EL (cell line): ENCODE measurements at regions not wholly inside any gene's neighbourhood (a gene's known extent, or its start where the extent isn't known, plus 50 kb on each side); places are given as distances from the start of the nearest gene placed in this dataset.

Source experiments
- DNase-seq: peaks from one replicate; pipeline ENCODE4 v3.0.0-alpha.2; 2016

DNA sequence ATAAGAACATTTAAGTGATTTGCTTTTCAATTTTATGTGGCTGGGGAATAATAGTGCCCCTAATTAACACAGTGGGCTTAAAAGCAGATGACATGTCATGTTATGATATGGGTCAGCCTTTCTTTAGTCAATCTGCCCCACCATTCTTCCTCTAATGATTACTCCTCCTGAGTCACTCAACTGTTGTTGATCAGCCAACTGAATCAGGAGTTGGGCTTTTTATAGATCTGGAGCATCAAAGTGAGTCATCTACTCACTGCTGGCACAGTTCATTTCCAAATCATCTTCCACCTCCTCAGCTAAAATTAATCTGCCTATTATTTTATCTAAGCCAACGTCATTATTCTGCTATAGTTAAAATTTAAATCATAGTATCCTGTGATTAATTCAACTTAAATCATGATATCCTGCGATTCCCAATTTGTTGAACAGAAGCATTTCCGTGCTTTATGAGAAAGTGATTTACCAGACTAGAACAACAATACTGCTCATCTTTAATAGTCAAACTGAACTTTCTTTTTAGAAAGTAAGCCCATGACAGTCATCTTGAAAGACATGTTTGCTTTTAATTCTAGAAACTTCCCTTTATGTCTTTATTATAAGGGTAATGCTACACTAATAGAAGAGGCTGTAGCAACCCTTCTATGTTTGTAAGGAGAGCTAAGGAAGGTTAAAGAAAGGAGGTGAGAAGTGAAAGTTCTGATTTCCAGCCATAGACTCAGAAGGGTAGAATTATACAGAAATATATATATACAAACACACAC lies 551.4 kb downstream of the TBC1D4 start:
- DNase-seq, result peak; percentile 80

- DNase-seq, result peak; percentile 12
These were observed 552.5 kb downstream of the TBC1D4 start for GRCh38 chr13:74929436-74929835.

GRCh38 chr13:74927823-74928222 lies 554.1 kb downstream of the TBC1D4 start:
- no peak for DNase-seq

- DNase-seq, result no peak
These were observed 559.0 kb downstream of the TBC1D4 start for GRCh38 chr13:74922963-74923362.

- DNase-seq, result no peak
These were observed 560.6 kb downstream of the TBC1D4 start for GRCh38 chr13:74921326-74921725.

GRCh38 chr13:74920920-74921319 lies 561.0 kb downstream of the TBC1D4 start:
- DNase-seq, result peak; percentile 24

- no peak for DNase-seq
These were observed 561.6 kb downstream of the TBC1D4 start for GRCh38 chr13:74920361-74920760.

GRCh38 chr13:74919914-74920313 lies 562.1 kb downstream of the TBC1D4 start:
- DNase-seq, result no peak

- no peak for DNase-seq
These were observed 569.1 kb downstream of the TBC1D4 start for GRCh38 chr13:74912898-74913297.

GRCh38 chr13:74910415-74910814 lies 571.6 kb downstream of the TBC1D4 start:
- DNase-seq, result no peak

GRCh38 chr13:74907788-74908187 lies 574.2 kb downstream of the TBC1D4 start:
- DNase-seq, result no peak

DNA sequence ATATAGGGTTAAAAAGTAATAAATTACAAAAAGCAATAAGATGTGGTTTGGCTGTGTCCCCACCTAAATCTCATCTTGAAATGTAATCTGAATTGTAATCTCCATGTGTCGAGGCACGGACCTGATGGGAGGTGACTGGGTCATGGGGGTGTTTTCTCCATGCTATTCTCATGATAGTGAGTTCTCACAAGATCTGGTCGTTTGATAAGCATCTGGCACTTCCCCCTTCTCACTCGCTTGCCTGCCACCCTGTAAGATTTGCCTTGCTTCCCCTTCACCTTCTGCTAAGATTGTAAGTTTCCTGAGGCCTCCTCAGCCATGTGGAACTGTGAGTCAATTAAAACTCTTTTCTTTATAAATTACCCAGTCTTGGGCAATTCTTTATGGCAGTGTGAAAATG lies 577.4 kb downstream of the TBC1D4 start:
- no peak for DNase-seq

GRCh38 chr13:74895042-74895796 lies 586.8 kb downstream of the TBC1D4 start:
- DNase-seq, result no peak

DNA sequence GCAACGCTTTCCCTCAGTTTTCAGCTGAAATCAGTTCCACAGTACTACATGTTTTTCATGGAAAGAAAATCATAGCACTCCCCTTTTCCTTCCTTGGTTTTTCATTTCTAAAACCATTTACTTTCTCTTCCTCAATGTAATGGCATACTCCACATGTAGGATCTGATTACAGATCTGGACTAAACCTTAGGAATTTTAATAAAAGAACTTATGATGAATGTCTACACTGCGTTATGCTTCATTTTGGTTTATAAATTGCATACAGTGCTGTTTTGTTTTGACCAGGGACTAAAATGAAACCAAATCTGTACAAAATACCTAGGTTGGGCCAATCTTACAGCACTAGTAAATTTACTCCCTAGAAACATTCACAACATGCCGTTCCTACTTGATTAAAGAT lies 589.9 kb downstream of the TBC1D4 start:
- no peak for DNase-seq

DNA sequence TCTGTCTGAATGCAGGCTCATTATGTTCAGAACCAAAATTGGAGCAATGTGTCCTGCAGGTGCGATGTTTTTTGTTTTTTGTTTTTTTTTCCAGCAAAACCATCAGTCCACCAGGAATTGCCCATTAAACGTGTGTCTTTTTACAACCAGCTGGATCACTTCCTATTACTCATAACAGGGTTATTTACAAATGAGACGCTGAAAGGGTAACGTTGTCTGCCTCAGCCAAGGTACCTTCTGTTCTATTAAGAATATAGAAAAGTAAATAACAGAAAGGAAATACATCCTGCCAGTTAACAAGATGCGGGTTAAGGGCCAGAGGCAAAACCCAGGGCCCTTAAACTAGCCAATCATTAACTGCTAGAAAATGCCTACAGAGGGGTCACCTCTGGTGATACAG lies 590.4 kb downstream of the TBC1D4 start:
- DNase-seq, result peak; percentile 63

DNA sequence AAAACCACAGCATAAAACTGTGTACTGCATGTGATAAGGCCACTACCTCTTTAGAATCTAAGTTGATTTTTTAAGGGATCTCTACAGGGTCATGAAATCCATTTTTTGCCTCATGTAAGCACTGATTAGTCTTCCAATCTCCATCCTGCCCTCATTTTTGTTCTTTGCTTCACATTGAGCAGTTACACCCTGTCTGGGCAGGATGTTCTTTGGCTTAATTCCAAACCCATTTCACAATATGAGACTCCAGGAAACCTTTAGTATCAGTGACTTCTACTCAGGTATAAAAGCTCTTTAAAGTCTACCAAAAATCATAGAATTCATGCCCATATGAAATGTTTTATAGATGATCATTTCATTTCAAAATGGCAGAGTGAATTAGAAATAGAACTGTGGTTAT lies 592.6 kb downstream of the TBC1D4 start:
- DNase-seq, result no peak

DNA sequence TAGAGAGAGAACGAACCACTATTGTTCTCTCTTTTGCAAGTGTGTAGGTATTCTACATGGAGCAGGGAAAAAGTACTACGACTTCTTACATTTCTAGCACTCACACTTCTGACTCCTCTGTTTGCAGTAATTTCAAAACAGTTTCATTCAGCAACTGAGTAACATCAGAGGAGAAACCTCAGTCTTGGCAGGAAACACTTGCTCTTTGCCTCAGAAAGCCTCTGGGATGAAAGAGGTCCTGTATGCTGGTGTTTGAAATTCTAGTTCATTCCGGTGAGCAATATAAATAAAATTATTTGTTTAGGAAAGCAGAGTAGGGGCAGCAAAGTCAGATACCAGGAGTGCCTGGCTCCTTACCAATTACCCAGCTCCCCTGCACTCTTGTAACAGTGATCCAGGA lies 595.5 kb downstream of the TBC1D4 start:
- DNase-seq, result no peak

GRCh38 chr13:74883834-74884233 lies 598.1 kb downstream of the TBC1D4 start:
- no peak for DNase-seq

DNA sequence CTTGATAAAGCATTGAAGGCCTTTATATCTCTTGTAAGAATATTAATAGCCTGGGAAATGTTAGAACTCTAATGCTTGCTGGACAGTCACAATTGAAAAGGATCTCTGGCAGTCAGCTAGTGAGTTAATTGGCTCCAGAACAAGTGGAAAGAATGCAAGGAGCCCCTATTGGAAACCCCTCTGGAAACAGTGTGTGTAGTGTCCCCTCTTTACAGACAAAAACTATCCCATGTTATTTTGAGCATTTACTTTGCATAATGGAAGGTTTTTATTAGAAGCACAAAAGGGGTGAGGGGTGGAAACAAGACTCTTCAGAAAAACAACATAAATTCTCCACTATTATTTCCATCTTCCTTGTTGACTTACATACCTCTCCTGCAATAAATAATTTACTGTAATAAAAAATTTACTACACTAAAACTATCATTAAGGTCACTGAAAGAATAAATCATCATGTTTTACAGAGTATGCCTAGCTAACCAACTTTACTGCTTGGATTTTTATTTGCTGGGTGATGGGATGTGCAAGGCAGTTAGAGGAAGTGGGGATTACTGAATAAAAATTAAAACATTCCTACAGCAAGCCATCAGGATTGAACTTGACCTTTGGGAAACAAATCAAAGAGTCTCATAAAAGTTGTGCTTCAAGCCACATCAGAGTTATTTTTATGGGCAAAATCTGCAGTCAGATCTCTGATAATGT lies 610.4 kb downstream of the TBC1D4 start:
- peak; percentile 80 for DNase-seq

GRCh38 chr13:74870865-74871264 lies 611.1 kb downstream of the TBC1D4 start:
- peak; percentile 79 for DNase-seq

- no peak for DNase-seq
These were observed 612.1 kb downstream of the TBC1D4 start for GRCh38 chr13:74869846-74870245.

GRCh38 chr13:74868049-74868448 lies 613.9 kb downstream of the TBC1D4 start:
- DNase-seq, result peak; percentile 65

- DNase-seq, result peak; percentile 54
These were observed 614.5 kb downstream of the TBC1D4 start for GRCh38 chr13:74867460-74867859.

DNA sequence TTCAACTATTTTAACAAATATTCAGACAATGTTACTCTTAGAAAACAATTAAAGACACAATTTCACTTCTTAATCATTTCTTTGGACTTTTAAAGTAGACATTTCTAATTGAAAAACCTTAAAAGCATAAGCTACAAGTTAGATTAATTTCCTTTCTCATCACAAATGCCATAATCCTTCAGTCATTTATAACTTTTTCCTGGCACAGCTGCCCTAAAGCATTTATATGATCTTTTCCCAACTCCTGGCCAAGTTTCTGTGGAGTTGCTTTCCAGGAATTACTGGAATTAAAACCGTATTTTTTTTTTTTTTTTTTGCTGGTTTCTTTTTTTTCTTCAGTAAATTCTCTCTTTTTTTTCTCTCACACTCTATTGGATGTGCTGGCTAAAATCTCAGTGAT lies 615.9 kb downstream of the TBC1D4 start:
- no peak for DNase-seq
